GM23248 (cell line): ENCODE measurements at regions not wholly inside any gene's neighbourhood (a gene's known extent, or its start where the extent isn't known, plus 50 kb on each side); places are given as distances from the start of the nearest gene placed in this dataset.

Experiments used
- DNase-seq: peaks from one replicate; pipeline ENCODE4 v3.0.0-alpha.2; 2015
- H2AFZ ChIP-seq: fragments of 200-600 bp; sonication (generic); 2 replicates; pipeline ENCODE4 v1.6.1; 2016; ENCODE audit warnings: antibody characterized with exemption
- H3F3A ChIP-seq: fragments of 200-600 bp; sonication (generic); 2 replicates; pipeline ENCODE4 v1.6.1; 2016; ENCODE audit warnings: mild to moderate bottlenecking, antibody characterized with exemption, mixed run types; ENCODE audit not compliant: insufficient read depth
- H3K27ac ChIP-seq: fragments of 200-600 bp; sonication (generic); 2 replicates; pipeline ENCODE4 v1.5.1; 2016; ENCODE audit warnings: mild to moderate bottlenecking
- H3K27me3 ChIP-seq: fragments of 200-600 bp; sonication (generic); replicated peaks from 2 replicates; pipeline ENCODE4 v1.6.1; 2016; ENCODE audit warnings: mild to moderate bottlenecking; ENCODE audit not compliant: insufficient read depth
- H3K36me3 ChIP-seq: fragments of 200-600 bp; sonication (generic); 2 replicates; pipeline ENCODE4 v1.6.1; 2016; ENCODE audit warnings: low read depth, mild to moderate bottlenecking
- H3K4me1 ChIP-seq: fragments of 200-600 bp; sonication (generic); 2 replicates; pipeline ENCODE4 v1.6.1; 2016; ENCODE audit warnings: mild to moderate bottlenecking; ENCODE audit not compliant: insufficient read depth
- H3K4me2 ChIP-seq: fragments of 200-600 bp; sonication (generic); one replicate; pipeline ENCODE4 v1.6.1; 2016; ENCODE audit warnings: mild to moderate bottlenecking; ENCODE audit not compliant: unreplicated experiment
- H3K4me3 ChIP-seq: fragments of 200-600 bp; sonication (generic); 2 replicates; pipeline ENCODE4 v1.5.1; 2016; ENCODE audit warnings: mild to moderate bottlenecking
- H3K79me2 ChIP-seq: fragments of 200-600 bp; sonication (generic); 2 replicates; pipeline ENCODE4 v1.6.1; 2016; ENCODE audit warnings: mild to moderate bottlenecking; ENCODE audit not compliant: insufficient read depth
- H3K9ac ChIP-seq: fragments of 200-600 bp; sonication (generic); 2 replicates; pipeline ENCODE4 v1.6.1; 2016; ENCODE audit warnings: mild to moderate bottlenecking
- H3K9me2 ChIP-seq: fragments of 200-600 bp; sonication (generic); 2 replicates; pipeline ENCODE4 v1.6.1; 2016; ENCODE audit warnings: mixed run types, mild to moderate bottlenecking, moderate library complexity; ENCODE audit not compliant: insufficient read depth
- H3K9me3 ChIP-seq: fragments of 200-600 bp; sonication (generic); one replicate; pipeline ENCODE4 v1.6.1; 2017; ENCODE audit warnings: low read depth
- H4K20me1 ChIP-seq: fragments of 200-600 bp; sonication (generic); 2 replicates; pipeline ENCODE4 v1.6.0; 2016; ENCODE audit not compliant: insufficient read depth
- EZH2 ChIP-seq: fragments of 200-600 bp; sonication (generic); IDR thresholded peaks from 2 replicates; pipeline ENCODE4 v1.6.1; 2018; ENCODE audit warnings: antibody characterized with exemption, mild to moderate bottlenecking; ENCODE audit not compliant: insufficient read depth, poor library complexity, severe bottlenecking
- EZH2phosphoT487 ChIP-seq: fragments of 200-600 bp; sonication (generic); IDR thresholded peaks from 2 replicates; pipeline ENCODE4 v1.6.1; 2018; ENCODE audit warnings: antibody characterized with exemption, moderate library complexity, mild to moderate bottlenecking, low read depth; ENCODE audit not compliant: insufficient read depth
- WGBS, 2 experiments: methylation state at CpG; one replicate each; pipeline ENCODE4 v1.1.6; 2015 to 2017; ENCODE audit warnings: low lambda C conversion rate in 2 of 2, low coverage in 1 of 2; ENCODE audit errors: missing lambda C conversion rate in 2 of 2; 5-methylcytosine and 5-hydroxymethylcytosine counted together
- in situ Hi-C: fragments of 300-500 bp; cut with MboI; formaldehyde crosslinking; loops from 2 replicates; pipeline ENCODE4 v1.15.0; 2020

- TF ChIP-seq EZH2phosphoT487, result no peak
- no peak for TF ChIP-seq EZH2
- Histone ChIP-seq H3F3A (no peaks in the 10 kb centered on the region), H3K9me2 (no peaks in the 10 kb centered on the region), H3K36me3 (no peaks in the 10 kb centered on the region), H3K4me3 (no peak overlapping the region), H3K9ac (no peak overlapping the region), H3K27ac (no peak overlapping the region), H4K20me1 (no peaks in the 10 kb centered on the region), H3K9me3 (no peaks in the 10 kb centered on the region), H3K4me1 (no peaks in the 10 kb centered on the region), H2AFZ (no peak overlapping the region), H3K4me2 (no peak overlapping the region), H3K27me3 (no peaks in the 10 kb centered on the region), H3K79me2 (no peaks in the 10 kb centered on the region)
- in situ Hi-C loops, result no loop called here
- 58 to 68% methylated on average over 2 of the region's 2 CpGs for WGBS, 2 experiments
- DNase-seq, result peak; percentile 20
Observed at GRCh38 chr10:44322137-44322536, 62.8 kb downstream of the CXCL12 start.

GRCh38 chr10:44320756-44321155, 64.1 kb downstream of the CXCL12 start:
- Histone ChIP-seq H3F3A (no peaks in the 10 kb centered on the region), H2AFZ (no peak overlapping the region), H3K4me2 (no peak overlapping the region), H3K4me1 (no peaks in the 10 kb centered on the region), H3K27me3 (no peaks in the 10 kb centered on the region), H3K27ac (no peak overlapping the region), H3K4me3 (no peak overlapping the region), H3K79me2 (no peaks in the 10 kb centered on the region), H3K9ac (no peak overlapping the region), H3K9me2 (no peaks in the 10 kb centered on the region), H3K9me3 (no peaks in the 10 kb centered on the region), H4K20me1 (no peaks in the 10 kb centered on the region), H3K36me3 (no peaks in the 10 kb centered on the region)
- no peak for TF ChIP-seq EZH2phosphoT487
- TF ChIP-seq EZH2, result no peak
- 75 to 83% methylated on average over 3 of the region's 3 CpGs for WGBS, 2 experiments
- DNase-seq, result no peak
- in situ Hi-C loops, result no loop called here

GRCh38 chr10:44317856-44318255, 67.0 kb downstream of the CXCL12 start:
- 69 to 73% methylated on average over 3 of the region's 3 CpGs for whole genome bisulfite sequencing, 2 experiments
- no peaks in the 10 kb centered on the region for H3K27me3 ChIP-seq
- H3K9me3 ChIP-seq, result no peaks in the 10 kb centered on the region
- no peak for DNase-seq
- no peaks in the 10 kb centered on the region for H3K4me1 ChIP-seq
- no peaks in the 10 kb centered on the region for H3K36me3 ChIP-seq
- no peak overlapping the region for H2AFZ ChIP-seq
- H3K79me2 ChIP-seq, result no peaks in the 10 kb centered on the region
- H4K20me1 ChIP-seq, result no peaks in the 10 kb centered on the region
- no peak overlapping the region for H3K4me3 ChIP-seq
- no peak for TF ChIP-seq EZH2phosphoT487
- no peak for TF ChIP-seq EZH2
- in situ Hi-C loops, result no loop called here
- H3K27ac ChIP-seq, result no peak overlapping the region
- H3K9me2 ChIP-seq, result no peaks in the 10 kb centered on the region
- no peak overlapping the region for H3K4me2 ChIP-seq
- no peak overlapping the region for H3K9ac ChIP-seq
- H3F3A ChIP-seq, result no peaks in the 10 kb centered on the region

- H3K4me3 ChIP-seq, result no peak overlapping the region
- H3F3A ChIP-seq, result no peaks in the 10 kb centered on the region
- no peak overlapping the region for H3K4me2 ChIP-seq
- H3K27me3 ChIP-seq, result no peaks in the 10 kb centered on the region
- no peaks in the 10 kb centered on the region for H3K9me3 ChIP-seq
- 94 to 95% methylated on average over 8 of the region's 8 CpGs for WGBS, 2 experiments
- DNase-seq, result no peak
- in situ Hi-C loops, result no loop called here
- H3K36me3 ChIP-seq, result no peaks in the 10 kb centered on the region
- H3K27ac ChIP-seq, result no peak overlapping the region
- no peaks in the 10 kb centered on the region for H4K20me1 ChIP-seq
- no peak overlapping the region for H3K9ac ChIP-seq
- H2AFZ ChIP-seq, result no peak overlapping the region
- H3K4me1 ChIP-seq, result no peaks in the 10 kb centered on the region
- no peaks in the 10 kb centered on the region for H3K9me2 ChIP-seq
- TF ChIP-seq EZH2phosphoT487, result no peak
- H3K79me2 ChIP-seq, result no peaks in the 10 kb centered on the region
Observed at GRCh38 chr10:44316922-44317215, 68.0 kb downstream of the CXCL12 start.

- WGBS, 2 experiments, result 81 to 90% methylated on average over 4 to 8 of the region's 8 CpGs
- H3K27me3 ChIP-seq, result no peaks in the 10 kb centered on the region
- H3K4me3 ChIP-seq, result no peak overlapping the region
- no peak overlapping the region for H3K9ac ChIP-seq
- H3F3A ChIP-seq, result no peaks in the 10 kb centered on the region
- no peaks in the 10 kb centered on the region for H3K9me2 ChIP-seq
- DNase-seq, result peak; percentile 23
- no peaks in the 10 kb centered on the region for H3K79me2 ChIP-seq
- no peaks in the 10 kb centered on the region for H3K9me3 ChIP-seq
- no peak overlapping the region for H3K27ac ChIP-seq
- H3K4me2 ChIP-seq, result no peak overlapping the region
- H4K20me1 ChIP-seq, result no peaks in the 10 kb centered on the region
- in situ Hi-C loops, result no loop called here
- no peaks in the 10 kb centered on the region for H3K4me1 ChIP-seq
- H2AFZ ChIP-seq, result no peak overlapping the region
- H3K36me3 ChIP-seq, result no peaks in the 10 kb centered on the region
- no peak for TF ChIP-seq EZH2phosphoT487
- TF ChIP-seq EZH2, result no peak
Observed at GRCh38 chr10:44316187-44316921, 68.5 kb downstream of the CXCL12 start.
